HG02885 (cell line): ENCODE measurements at regions not wholly inside any gene's neighbourhood (a gene's known extent, or its start where the extent isn't known, plus 50 kb on each side); places are given as distances from the start of the nearest gene placed in this dataset.
"Not testable (repeated sequence)": the region's sequence is repeated elsewhere in the genome, so short reads cannot be mapped to it uniquely, and the experiment has no call there.

Experiments used
- ATAC-seq: cut with Tn5 transposase; IDR thresholded peaks from one replicate; pipeline ENCODE4 v1.9.1; 2021; ENCODE audit warnings: mild to moderate bottlenecking; ENCODE audit not compliant: unreplicated experiment, poor library complexity

- no peak for ATAC-seq
Measured at GRCh38 chr4:156437666-156438065, 484.0 kb upstream of the CTSO start.

GRCh38 chr4:156422576-156422975 lies 468.9 kb upstream of the CTSO start:
- no peak for ATAC-seq

GRCh38 chr4:156420623-156421022 lies 467.0 kb upstream of the CTSO start:
- ATAC-seq: no peak

- ATAC-seq: no peak
Measured at GRCh38 chr4:156419080-156419685, 465.5 kb upstream of the CTSO start.

- ATAC-seq: no peak
Measured at GRCh38 chr4:156414406-156414805, 460.7 kb upstream of the CTSO start.

- no peak for ATAC-seq
Measured at GRCh38 chr4:156413239-156414135, 459.8 kb upstream of the CTSO start.

- no peak for ATAC-seq
Measured at GRCh38 chr4:156411531-156411930, 457.9 kb upstream of the CTSO start.

GRCh38 chr4:156408749-156409148 lies 455.1 kb upstream of the CTSO start:
- no peak for ATAC-seq

GRCh38 chr4:156401371-156401770 lies 447.7 kb upstream of the CTSO start:
- no peak for ATAC-seq

GRCh38 chr4:156396534-156396933 lies 442.9 kb upstream of the CTSO start:
- no peak for ATAC-seq

GRCh38 chr4:156391325-156391653 lies 437.6 kb upstream of the CTSO start:
- ATAC-seq: no peak

GRCh38 chr4:156390599-156391324 lies 437.1 kb upstream of the CTSO start:
- no peak for ATAC-seq

- ATAC-seq: no peak
Measured at GRCh38 chr4:156388826-156389225, 435.2 kb upstream of the CTSO start.

- ATAC-seq: peak; percentile 82
Measured at GRCh38 chr4:156378033-156378665, 424.5 kb upstream of the CTSO start.

GRCh38 chr4:156377036-156377710 lies 423.5 kb upstream of the CTSO start:
- no peak for ATAC-seq

- no peak for ATAC-seq
Measured at GRCh38 chr4:156374894-156375293, 421.2 kb upstream of the CTSO start.

GRCh38 chr4:156374069-156374468 lies 420.4 kb upstream of the CTSO start:
- no peak for ATAC-seq

- ATAC-seq: not testable (repeated sequence)
Measured at GRCh38 chr4:156367502-156367901, 413.8 kb upstream of the CTSO start.

GRCh38 chr4:156362581-156362980 lies 408.9 kb upstream of the CTSO start:
- ATAC-seq: no peak

GRCh38 chr4:156347412-156348075 lies 393.9 kb upstream of the CTSO start:
- ATAC-seq: no peak
